K562 (cell line): ENCODE measurements at regions not wholly inside any gene's neighbourhood (a gene's known extent, or its start where the extent isn't known, plus 50 kb on each side); places are given as distances from the start of the nearest gene placed in this dataset.
A peak's percentile ranks its signal among the peaks of the same experiment; 100 is the strongest.

ENCODE experiments used
- BACH1 ChIP-seq: fragments of 200-800 bp; sonication (Bioruptor generic); IDR thresholded peaks from 2 replicates; pipeline ENCODE4 v1.6.1; 2016; ENCODE audit warnings: missing genetic modification characterization, missing compliant biosample characterization
- CBFA2T2 ChIP-seq: fragments of 450-650 bp; conservative IDR thresholded peaks from 2 replicates; pipeline ENCODE4 v1.6.1; 2017; ENCODE audit warnings: mild to moderate bottlenecking
- CEBPG ChIP-seq, 3 experiments: fragments of 200-800 bp in 1 of 3; sonication (Bioruptor generic) in 1 of 3; sonication (generic) in 1 of 3; formaldehyde crosslinking in 1 of 3; IDR thresholded peaks in 2 of 3; conservative IDR thresholded peaks in 1 of 3; 2 replicates each; pipeline versions ENCODE4 v1.6.1 to v1.8.0; 2016 to 2022; ENCODE audit warnings: missing compliant biosample characterization in 2 of 3, missing genetic modification characterization in 2 of 3, mild to moderate bottlenecking in 1 of 3, missing genetic modification reagents in 1 of 3
- CREM ChIP-seq: IDR thresholded peaks from 2 replicates; pipeline ENCODE4 v1.6.1; 2014; ENCODE audit warnings: antibody characterized with exemption, low read depth
- FOSL1 ChIP-seq: fragments of 200-800 bp; sonication (Bioruptor generic); conservative IDR thresholded peaks from 2 replicates; pipeline ENCODE4 v1.6.1; 2016; ENCODE audit warnings: missing genetic modification characterization, missing compliant biosample characterization
- FOXK2 ChIP-seq, 2 experiments: fragments of 450-650 bp; IDR thresholded peaks in 1 of 2; conservative IDR thresholded peaks in 1 of 2; 2 replicates each; pipeline ENCODE4 v1.6.1; 2016; ENCODE audit warnings: low read depth in 2 of 2, mild to moderate bottlenecking in 1 of 2
- GTF3C2 ChIP-seq: IDR thresholded peaks from 3 replicates; pipeline ENCODE4 v1.6.1; 2011; ENCODE audit warnings: borderline replicate concordance, mild to moderate bottlenecking, moderate library complexity; ENCODE audit not compliant: insufficient read length; ENCODE audit errors: extremely low read depth
- JUN ChIP-seq, 2 experiments: sonication (generic) in 1 of 2; formaldehyde crosslinking in 1 of 2; IDR thresholded peaks; 2 replicates each; pipeline versions ENCODE4 v1.6.1 to v1.8.0; 2012 to 2022; ENCODE audit warnings: borderline replicate concordance in 2 of 2, mild to moderate bottlenecking in 2 of 2, improper control_type of control experiment in 1 of 2, low read depth in 1 of 2, low read length in 1 of 2, missing genetic modification reagents in 1 of 2
- JUND ChIP-seq, 2 experiments: IDR thresholded peaks; 2 replicates in 1 of 2; 3 replicates in 1 of 2; pipeline ENCODE4 v1.6.1; 2011; ENCODE audit warnings: borderline replicate concordance in 2 of 2, low read depth in 2 of 2, low read length in 2 of 2, improper control_type of control experiment in 1 of 2, missing biosample characterization in 1 of 2, missing genetic modification characterization in 1 of 2, missing genetic modification reagents in 1 of 2
- KAT7 ChIP-seq: sonication (generic); formaldehyde crosslinking; IDR thresholded peaks from 2 replicates; pipeline ENCODE4 v1.8.0; 2022; ENCODE audit warnings: missing genetic modification reagents, mild to moderate bottlenecking, borderline replicate concordance
- KDM1A ChIP-seq, 2 experiments: fragments of 450-650 bp; IDR thresholded peaks; 2 replicates each; pipeline ENCODE4 v1.6.1; 2016; ENCODE audit warnings: mild to moderate bottlenecking in 2 of 2
- L3MBTL2 ChIP-seq: fragments of 450-650 bp; IDR thresholded peaks from 2 replicates; pipeline ENCODE4 v1.6.1; 2016; ENCODE audit warnings: mild to moderate bottlenecking, moderate library complexity
- NR2C2 ChIP-seq, 2 experiments: fragments of 200-800 bp in 1 of 2; sonication (Bioruptor generic) in 1 of 2; sonication (generic) in 1 of 2; formaldehyde crosslinking in 1 of 2; IDR thresholded peaks; 2 replicates each; pipeline versions ENCODE4 v1.6.1 to v1.8.0; 2016 to 2022; ENCODE audit warnings: mild to moderate bottlenecking in 1 of 2, missing compliant biosample characterization in 1 of 2, missing genetic modification characterization in 1 of 2, missing genetic modification reagents in 1 of 2
- POLR2AphosphoS5 ChIP-seq: IDR thresholded peaks from 2 replicates; pipeline ENCODE4 v1.6.1; 2011; ENCODE audit warnings: mild to moderate bottlenecking, low read depth, low read length, moderate library complexity; ENCODE audit not compliant: control insufficient read depth, insufficient read depth
- RCOR1 ChIP-seq, 2 experiments: IDR thresholded peaks; 2 replicates each; pipeline ENCODE4 v1.6.1; 2012; ENCODE audit warnings: low read depth in 2 of 2, low read length in 2 of 2, borderline replicate concordance in 1 of 2, improper control_type of control experiment in 1 of 2
- SRSF1 ChIP-seq: fragments of 200-400 bp; formaldehyde crosslinking; IDR thresholded peaks from 2 replicates; pipeline ENCODE4 v1.6.1; 2017; ENCODE audit warnings: mild to moderate bottlenecking, low read depth, low read length, moderate library complexity
- TCF7 ChIP-seq: sonication (generic); IDR thresholded peaks from 2 replicates; pipeline ENCODE4 v1.6.1; 2016; ENCODE audit warnings: antibody characterized with exemption, borderline replicate concordance
- TFAM ChIP-seq: fragments of 250-450 bp; sonication (Bioruptor Pico); conservative IDR thresholded peaks from 2 replicates; pipeline ENCODE4 v1.5.0; 2021; ENCODE audit warnings: mild to moderate bottlenecking, moderate library complexity
- TRIM24 ChIP-seq, 2 experiments: fragments of 450-650 bp; IDR thresholded peaks; 2 replicates each; pipeline ENCODE4 v1.6.1; 2016
- ZBTB8A ChIP-seq: fragments of 450-650 bp; IDR thresholded peaks from 2 replicates; pipeline ENCODE4 v1.6.1; 2018; ENCODE audit warnings: mild to moderate bottlenecking, moderate library complexity; ENCODE audit not compliant: partially characterized antibody
- ZFPM2 ChIP-seq: fragments of 250-450 bp; sonication (Bioruptor Pico); IDR thresholded peaks from 2 replicates; pipeline ENCODE4 v1.5.1; 2022; ENCODE audit warnings: mild to moderate bottlenecking
- ZNF134 ChIP-seq: fragments of 250-450 bp; sonication (Bioruptor Pico); conservative IDR thresholded peaks from 2 replicates; pipeline ENCODE4 v1.4.0; 2020
- ZNF445 ChIP-seq: fragments of 250-450 bp; sonication (Bioruptor Pico); IDR thresholded peaks from 2 replicates; pipeline ENCODE4 v1.4.0; 2020; ENCODE audit warnings: low read depth, mild to moderate bottlenecking, moderate library complexity
- TF ChIP-seq, protein P1 (sequence below): fragments of 450-650 bp; IDR thresholded peaks from 2 replicates; pipeline ENCODE4 v1.6.1; 2016; ENCODE audit warnings: low read depth, mild to moderate bottlenecking, moderate library complexity

GRCh38 chr2:175744000-175744399 lies 258.1 kb downstream of the LNPK start (continued):
- TF ChIP-seq CEBPG (CRISPR knock-in tag; IDR thresholded peaks at IDR 0.05) (no peak), CEBPG (tag; conservative IDR thresholded peaks at IDR 0.05 in 1 of 2, IDR thresholded peaks at IDR 0.05 in 1 of 2) (peak; percentile 81 to 82), TFAM (CRISPR knock-in tag) (no peak), JUND (IDR thresholded peaks at IDR 0.05; ENCODE audit: borderline replicate concordance, low read depth, low read length) (peak; percentile 49; the same call in 1 of the 2 replicates), JUND (tag; IDR thresholded peaks at IDR 0.05; ENCODE audit: borderline replicate concordance, low read depth, low read length) (no peak; the same call in 2 of the 3 replicates), NR2C2 (CRISPR knock-in tag; IDR thresholded peaks at IDR 0.05) (no peak), NR2C2 (tag; IDR thresholded peaks at IDR 0.05) (peak; percentile 57; the same call in 1 of the 2 replicates), SRSF1 (no peak), TCF7 (no peak), FOXK2 (conservative IDR thresholded peaks at IDR 0.05 in 1 of 2, IDR thresholded peaks at IDR 0.05 in 1 of 2; ENCODE audit: low read depth in 2 of 2) (no peak), CREM (peak; percentile 54; the same call in 1 of the 2 replicates), KAT7 (CRISPR knock-in tag) (no peak), BACH1 (tag) (no peak; the same call in 1 of the 2 replicates), KDM1A (IDR thresholded peaks at IDR 0.05) (no peak), TRIM24 (IDR thresholded peaks at IDR 0.05) (peak in 1 of 2 experiments; percentile 59; a peak in 1 of 4 replicates), POLR2AphosphoS5 (no peak), RCOR1 (IDR thresholded peaks at IDR 0.05; ENCODE audit: borderline replicate concordance in 1 of 2, low read depth in 2 of 2, low read length in 2 of 2) (0 out of 4 replicates have a peak, but pooled peaks of 1 of the 2 experiments have one; percentile 4), FOSL1 (tag) (peak; percentile 43; the same call in 1 of the 2 replicates), ZNF134 (CRISPR knock-in tag) (no peak), ZBTB8A (no peak), ZFPM2 (CRISPR knock-in tag) (no peak), CBFA2T2 (no peak), ZNF445 (CRISPR knock-in tag) (no peak), GTF3C2 (no peak), L3MBTL2 (peak; percentile 50; the same call in 1 of the 2 replicates), JUN (IDR thresholded peaks at IDR 0.05; ENCODE audit: borderline replicate concordance, low read depth, low read length) (0 out of 2 replicates have a peak, but pooled peaks have one; percentile 18), JUN (CRISPR knock-in tag; IDR thresholded peaks at IDR 0.05; ENCODE audit: borderline replicate concordance) (no peak)
- TF ChIP-seq, protein P1, sequence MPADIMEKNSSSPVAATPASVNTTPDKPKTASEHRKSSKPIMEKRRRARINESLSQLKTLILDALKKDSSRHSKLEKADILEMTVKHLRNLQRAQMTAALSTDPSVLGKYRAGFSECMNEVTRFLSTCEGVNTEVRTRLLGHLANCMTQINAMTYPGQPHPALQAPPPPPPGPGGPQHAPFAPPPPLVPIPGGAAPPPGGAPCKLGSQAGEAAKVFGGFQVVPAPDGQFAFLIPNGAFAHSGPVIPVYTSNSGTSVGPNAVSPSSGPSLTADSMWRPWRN = peak; percentile 54
